SKM-1 treated with dmso at 0.1 percent for 144 hours (cell line): ENCODE measurements at regions not wholly inside any gene's neighbourhood (a gene's known extent, or its start where the extent isn't known, plus 50 kb on each side); places are given as distances from the start of the nearest gene placed in this dataset.

Source experiments
- DNase-seq: peaks from one replicate; lab custom pipeline; 2025; ENCODE audit not compliant: unreplicated experiment; lab: John Stamatoyannopoulos, UW

DNA sequence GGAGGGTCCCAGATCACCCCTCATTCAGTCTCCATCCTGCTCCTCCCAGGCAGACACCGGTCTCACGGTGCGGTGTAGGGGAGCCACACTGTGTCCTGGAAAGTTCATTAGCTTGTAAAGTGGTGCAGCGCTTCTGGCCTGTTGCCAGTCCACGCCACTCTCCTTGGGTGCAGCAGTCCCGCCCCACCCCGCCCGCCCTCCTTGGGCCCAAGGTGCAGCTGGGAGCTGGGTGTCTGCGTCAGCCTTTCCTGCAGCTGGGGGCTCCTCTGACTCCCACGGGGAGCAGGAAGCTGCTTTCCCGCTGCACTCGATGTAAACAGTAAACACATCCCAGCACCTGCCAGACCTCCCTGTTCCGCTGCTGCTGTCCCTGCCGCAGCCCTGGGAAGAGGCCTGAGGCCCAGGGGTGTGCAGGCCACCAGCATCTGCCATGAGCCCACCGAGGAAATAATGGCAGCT, 53.8 kb upstream of the ASB18 start:
- no peak for DNase-seq

GRCh38 chr2:236318401-236318800, 54.2 kb upstream of the ASB18 start:
- DNase-seq: no peak

- no peak for DNase-seq
Observed at GRCh38 chr2:236319036-236319435, 54.8 kb upstream of the ASB18 start.

- DNase-seq: no peak
Observed at GRCh38 chr2:236321415-236321814, 57.2 kb upstream of the ASB18 start.

- no peak for DNase-seq
Observed at GRCh38 chr2:236333417-236334121, 69.4 kb upstream of the ASB18 start.

GRCh38 chr2:236334122-236334876, 70.1 kb upstream of the ASB18 start:
- no peak for DNase-seq

- DNase-seq: no peak
Observed at GRCh38 chr2:236335696-236336574, 71.7 kb upstream of the ASB18 start.

DNA sequence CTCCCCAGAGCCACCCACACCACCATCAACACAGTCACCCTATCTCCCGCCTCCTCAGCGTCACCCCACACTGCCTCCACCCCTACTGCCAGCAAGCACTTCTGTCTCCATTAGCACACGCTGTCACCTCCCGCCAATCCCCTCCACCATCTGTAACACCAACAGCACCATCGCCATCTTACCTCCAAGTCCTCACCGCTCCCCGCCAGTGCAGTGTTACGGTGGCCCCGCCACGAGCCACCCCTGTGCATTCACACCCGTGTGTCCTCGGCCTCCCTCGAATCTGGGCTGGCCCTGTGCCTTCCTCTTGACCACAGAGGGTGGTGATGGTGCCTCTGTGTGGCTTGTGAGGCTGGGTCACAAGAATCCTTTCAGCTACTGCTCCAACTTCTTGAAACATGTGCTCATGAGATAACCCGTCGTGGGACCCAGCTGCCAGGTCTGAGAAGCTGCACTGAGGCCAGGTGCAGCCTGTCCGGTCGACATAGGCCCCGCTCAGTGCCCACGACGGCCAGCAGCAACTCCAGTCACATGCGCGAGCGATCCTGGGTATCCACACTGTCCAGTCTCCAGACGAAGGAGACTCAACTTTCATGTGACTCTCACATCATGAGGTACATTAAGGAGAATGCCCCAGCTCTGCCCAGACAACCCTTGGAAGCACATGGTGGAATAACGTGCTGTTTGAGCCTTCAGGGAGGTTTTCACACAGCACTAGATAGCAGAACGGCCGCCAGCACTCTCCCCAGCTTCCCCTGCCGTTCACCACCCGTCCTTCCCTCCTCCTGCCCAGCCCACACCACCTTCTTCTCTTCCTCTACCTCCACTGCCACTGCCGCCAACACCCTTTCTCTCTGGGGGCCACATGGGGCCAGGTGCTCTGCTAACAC, 72.6 kb upstream of the ASB18 start:
- DNase-seq: no peak

DNA sequence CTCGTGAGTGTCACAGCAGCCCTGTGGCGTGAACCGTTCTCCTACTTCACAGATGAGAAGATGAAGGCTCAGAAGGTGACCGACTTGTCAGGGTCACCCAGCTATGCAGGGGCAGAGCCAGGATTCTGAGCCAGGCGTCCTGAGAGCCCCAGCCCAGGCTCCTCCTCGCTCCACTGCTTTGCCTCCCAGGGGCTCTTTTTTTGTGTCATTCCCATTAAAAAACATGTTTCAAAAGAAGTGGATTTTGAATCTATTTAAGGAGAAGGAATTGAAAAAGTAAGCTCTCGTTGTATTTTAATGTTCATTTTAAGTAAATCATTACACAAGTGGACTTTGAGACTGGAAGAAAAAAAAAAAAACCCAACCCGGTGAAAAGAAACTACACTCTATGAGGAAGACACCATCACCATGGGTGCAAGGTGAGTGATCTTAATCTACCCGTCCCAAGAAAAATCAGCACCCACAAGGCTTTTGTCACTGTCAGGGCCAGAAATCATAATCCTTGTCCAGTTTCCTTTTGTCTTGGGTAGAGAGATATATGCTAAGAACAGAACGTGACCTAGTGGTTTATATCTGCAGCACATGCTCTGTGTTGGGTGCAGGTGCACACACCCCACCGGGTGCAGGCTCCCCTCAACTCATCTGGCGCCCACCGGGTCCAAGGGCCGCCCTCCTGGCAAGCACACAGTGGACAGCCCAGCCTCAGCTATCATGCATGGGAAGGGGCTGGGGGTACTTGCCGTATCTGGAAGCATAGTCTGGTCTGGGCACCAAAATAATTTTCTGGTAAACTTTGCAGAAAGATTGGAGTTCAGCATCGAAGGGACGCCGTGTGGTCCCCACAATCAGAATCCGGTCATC, 73.5 kb upstream of the ASB18 start:
- no peak for DNase-seq

DNA sequence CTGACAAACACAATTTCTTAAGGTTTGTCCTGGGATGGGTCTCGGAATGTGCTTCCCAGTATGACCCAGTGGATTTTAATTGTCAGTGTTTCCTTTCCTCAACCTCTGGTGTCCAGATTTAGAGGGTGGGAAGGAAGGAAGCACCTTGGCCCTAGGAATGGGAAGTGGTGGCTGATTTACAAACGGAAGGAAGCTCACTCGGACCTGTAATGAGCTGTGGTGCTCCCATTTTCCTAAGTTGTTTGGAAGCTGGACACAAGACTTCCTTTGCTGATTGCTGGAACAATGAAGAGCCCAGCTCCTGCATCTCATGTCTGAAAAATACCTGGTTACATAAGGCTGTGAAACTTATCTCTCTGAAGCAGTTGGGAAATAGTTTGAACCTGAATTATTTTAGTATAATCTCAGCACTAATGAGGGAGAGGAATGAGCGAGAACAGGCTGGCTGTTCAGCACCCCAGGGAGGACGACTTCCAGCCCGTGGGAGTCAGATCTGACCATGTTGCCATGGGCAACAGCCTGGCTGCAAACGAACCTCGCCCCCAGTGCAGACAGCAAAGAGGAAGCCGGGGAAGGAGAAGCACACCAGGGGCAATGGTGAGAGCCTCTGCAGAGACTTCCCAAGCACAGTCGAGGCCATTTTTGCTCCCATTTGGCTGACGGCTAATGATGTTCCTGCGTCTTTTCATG, 74.4 kb upstream of the ASB18 start:
- DNase-seq: peak; percentile 19

DNA sequence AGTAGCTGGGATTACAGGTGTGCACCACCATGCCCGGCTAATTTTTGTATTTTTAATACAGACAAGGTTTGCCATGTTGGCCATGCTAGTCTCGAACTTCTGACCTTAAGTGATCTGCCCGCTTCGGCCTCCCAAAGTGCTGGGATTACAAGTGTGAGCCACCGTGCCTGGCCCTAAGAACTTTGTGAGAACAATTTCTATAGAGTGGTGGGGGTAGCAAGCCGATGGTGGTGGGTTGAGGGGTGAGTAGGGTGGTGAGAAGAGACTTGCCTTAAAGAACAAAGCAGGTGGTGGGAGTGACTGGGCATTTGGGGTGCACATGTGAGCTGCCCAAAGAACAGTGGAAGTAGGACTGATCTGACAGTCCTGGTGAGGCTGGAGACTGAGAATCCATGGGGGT, 76.0 kb upstream of the ASB18 start:
- DNase-seq: no peak

- DNase-seq: no peak
Observed at GRCh38 chr2:236341067-236341466, 76.9 kb upstream of the ASB18 start.

DNA sequence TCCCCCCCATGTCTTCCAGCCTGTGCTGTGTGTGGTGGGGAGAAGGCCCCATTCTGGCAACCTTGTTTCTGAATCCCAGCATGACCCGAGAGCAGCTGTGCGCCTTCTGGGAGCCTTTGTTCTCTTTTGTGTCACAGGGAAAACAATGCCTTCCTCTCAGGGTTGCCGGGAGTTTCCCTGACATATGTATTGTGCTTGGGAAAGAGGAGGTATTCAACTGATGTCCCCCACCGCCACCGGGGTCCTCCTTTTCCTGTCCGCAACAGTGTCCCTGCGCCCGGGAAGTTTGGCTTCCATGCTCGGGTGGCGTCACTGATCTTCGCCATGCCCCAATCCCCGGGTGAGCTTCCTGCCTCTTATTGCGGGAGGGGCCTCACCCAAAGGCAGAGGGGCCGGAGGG, 77.5 kb upstream of the ASB18 start:
- no peak for DNase-seq

DNA sequence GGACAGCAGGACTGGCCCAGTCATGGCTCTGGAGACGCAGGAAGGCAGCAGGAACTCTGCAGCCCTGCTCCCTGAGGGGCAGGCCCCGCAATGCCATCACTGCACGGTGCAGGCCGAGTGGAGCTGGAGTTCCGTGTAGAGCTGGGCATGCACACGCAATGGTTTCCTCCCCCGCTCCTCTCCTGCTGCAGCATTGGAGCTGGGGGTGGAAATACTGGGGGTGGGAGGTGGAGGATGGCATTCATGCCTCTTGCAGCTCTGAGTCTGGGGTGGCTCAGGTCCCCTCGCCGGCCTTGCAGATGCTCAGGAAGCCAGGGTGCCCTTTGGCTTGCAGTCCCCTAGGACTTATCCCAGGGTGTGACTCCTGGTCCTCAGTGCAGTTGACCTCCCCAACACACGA, 78.3 kb upstream of the ASB18 start:
- no peak for DNase-seq

DNA sequence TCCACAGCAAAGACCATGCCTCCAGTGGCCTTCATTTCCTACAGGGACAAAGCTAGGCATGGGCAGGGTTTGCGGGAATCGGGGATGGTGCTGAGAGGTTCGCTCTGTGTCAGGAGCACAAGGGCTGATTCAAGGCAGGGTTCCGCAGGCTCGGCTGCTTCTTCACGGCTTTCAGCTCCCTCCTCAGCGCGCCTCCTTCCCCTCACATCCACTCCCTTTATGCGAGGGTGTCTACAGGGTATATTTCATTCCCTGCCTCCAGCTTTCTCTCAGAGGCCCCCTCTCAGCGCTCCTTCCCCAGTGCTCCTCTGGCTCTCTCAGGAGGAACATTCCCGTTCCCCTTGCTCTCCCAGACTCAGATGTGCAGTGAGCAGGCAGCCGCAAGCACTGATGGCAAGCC, 78.7 kb upstream of the ASB18 start:
- no peak for DNase-seq

DNA sequence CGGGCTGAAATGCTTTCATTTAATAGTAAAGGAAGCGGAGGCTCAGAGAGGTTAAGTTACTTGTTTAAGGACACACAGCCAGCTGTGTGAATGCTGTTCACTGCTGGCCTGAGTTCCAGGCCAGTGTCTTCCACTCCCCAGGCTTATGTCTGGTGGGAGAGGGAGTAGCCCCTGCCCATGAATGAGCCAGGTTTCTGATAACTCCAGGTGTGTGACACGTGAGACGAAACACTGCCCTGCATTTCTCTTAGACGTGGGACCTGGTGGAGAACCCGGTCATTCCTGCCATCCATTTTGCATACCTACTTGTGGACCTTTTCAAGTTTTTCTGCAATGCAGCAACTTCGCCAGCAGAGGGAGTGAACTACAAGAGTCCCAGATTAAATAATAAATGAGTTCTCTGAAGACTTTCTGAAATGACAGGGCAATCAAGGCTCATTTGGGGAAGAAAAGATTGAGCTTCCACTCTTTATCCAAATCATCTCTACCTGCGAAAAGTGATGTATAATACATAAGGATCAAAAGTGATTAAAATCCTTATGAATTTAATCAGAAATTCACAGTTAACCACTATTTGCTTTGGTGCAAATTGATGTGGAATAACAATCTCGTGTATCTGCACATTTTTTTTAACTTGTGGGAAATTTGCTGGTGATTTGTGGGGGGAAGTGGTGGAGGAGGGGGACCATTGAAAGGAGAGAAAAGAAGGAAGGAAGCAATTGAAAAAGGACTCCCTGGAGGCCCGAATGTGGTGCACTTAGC, 79.4 kb upstream of the ASB18 start:
- peak; percentile 27 for DNase-seq

DNA sequence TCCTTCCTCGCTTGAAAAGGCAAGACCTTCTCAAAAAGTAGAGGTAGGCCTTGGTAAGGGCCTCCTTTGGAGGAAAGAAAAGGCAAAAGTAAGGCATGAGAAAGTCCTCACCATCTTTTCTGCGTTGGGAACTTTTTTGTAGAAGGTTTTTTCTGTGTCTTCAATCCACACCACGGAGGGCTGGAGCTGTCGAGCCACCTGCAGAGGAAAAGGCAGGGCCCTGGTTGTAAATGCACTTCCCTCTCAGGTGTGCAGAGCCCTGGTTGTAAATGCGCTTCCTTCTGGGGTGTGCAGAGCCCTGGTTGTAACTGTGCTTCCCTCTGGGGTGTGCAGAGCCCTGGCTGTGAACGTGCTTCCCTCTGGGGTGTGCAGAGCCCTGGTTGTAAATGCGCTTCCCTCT, 80.2 kb upstream of the ASB18 start:
- no peak for DNase-seq

DNA sequence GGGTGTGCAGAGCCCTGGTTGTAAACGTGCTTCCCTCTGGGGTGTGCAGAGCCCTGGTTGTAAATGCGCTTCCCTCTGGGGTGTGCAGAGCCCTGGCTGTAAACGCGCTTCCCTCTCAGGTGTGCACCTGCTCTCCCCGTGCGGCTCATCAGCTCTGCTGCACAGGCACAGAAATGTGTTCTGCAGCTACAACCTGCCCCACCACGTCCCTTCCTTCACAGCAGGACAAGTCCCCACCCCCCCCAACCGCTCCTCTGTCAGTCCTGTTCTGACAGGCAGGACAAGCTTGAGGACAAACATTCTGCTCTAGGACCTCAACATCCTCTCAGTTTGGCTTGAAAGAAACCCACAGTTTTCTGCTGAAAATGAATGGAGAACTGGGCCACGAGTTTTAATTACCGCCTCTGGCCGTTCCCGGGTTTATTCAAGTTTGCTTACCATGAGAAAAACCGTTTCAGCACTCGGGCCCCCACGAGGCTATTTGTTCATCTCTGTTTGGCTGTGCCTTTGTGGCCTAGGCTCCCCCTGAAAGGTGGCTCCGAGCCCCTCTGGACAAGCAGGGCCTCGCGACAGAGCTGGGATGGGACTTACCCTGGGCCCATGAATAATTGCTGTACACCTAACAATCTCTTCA, 81.0 kb upstream of the ASB18 start:
- no peak for DNase-seq
